Naive thymus-derived CD4-positive, alpha-beta T cell (primary cell): ENCODE measurements at regions not wholly inside any gene's neighbourhood (a gene's known extent, or its start where the extent isn't known, plus 50 kb on each side); places are given as distances from the start of the nearest gene placed in this dataset.
A peak's percentile ranks its signal among the peaks of the same experiment; 100 is the strongest.

Experiments
- ATAC-seq: fragments of 150-1000 bp; cut with Tn5 transposase; 2 replicates; pipeline ENCODE4 v1.10.0; 2021; ENCODE audit warnings: mild to moderate bottlenecking, moderate library complexity
- CTCF ChIA-PET: fragments of 350-600 bp; sonication (Branson Sonifier 250); formaldehyde crosslinking; loops from one replicate; lab custom pipeline; 2021; ENCODE audit warnings: antibody characterized with exemption; lab: Charles Lee
- POLR2A ChIA-PET: fragments of 350-600 bp; sonication (Branson Sonifier 250); formaldehyde crosslinking; loops from one replicate; lab custom pipeline; 2021; ENCODE audit warnings: antibody characterized with exemption, inconsistent platforms; lab: Charles Lee
- DNase-seq, 9 donors: peaks; one replicate each; pipeline versions ENCODE4 v3.0.0 to v3.0.0-alpha.2; 2020 to 2022; ENCODE audit warnings: mixed read lengths in 1 of 9
- H3K27ac ChIP-seq: one replicate; pipeline ENCODE4 v1.7.0; 2013; ENCODE audit warnings: mild to moderate bottlenecking, low read depth, low read length, moderate library complexity
- H3K27me3 ChIP-seq, 2 donors: one replicate each; pipeline ENCODE4 v1.7.0; 2013; ENCODE audit warnings: low read length in 2 of 2, mild to moderate bottlenecking in 2 of 2, moderate library complexity in 2 of 2; ENCODE audit not compliant: control insufficient read depth in 2 of 2, insufficient read depth in 2 of 2
- H3K36me3 ChIP-seq, 3 experiments: 1 replicate in 2 of 3; 2 replicates in 1 of 3; pipeline ENCODE4 v1.7.0; 2013; ENCODE audit warnings: low read length in 3 of 3, mild to moderate bottlenecking in 3 of 3, moderate library complexity in 1 of 3; ENCODE audit not compliant: insufficient read depth in 3 of 3, control insufficient read depth in 2 of 3
- H3K4me1 ChIP-seq, 2 donors: one replicate each; pipeline ENCODE4 v1.7.0; 2013; ENCODE audit warnings: low read length in 2 of 2, mild to moderate bottlenecking in 2 of 2, moderate library complexity in 1 of 2; ENCODE audit not compliant: control insufficient read depth in 2 of 2, insufficient read depth in 2 of 2
- H3K4me3 ChIP-seq: 2 replicates; pipeline ENCODE4 v1.7.0; 2013; ENCODE audit warnings: mild to moderate bottlenecking, low read length
- H3K9me3 ChIP-seq, 3 experiments: 1 replicate in 2 of 3; 2 replicates in 1 of 3; pipeline ENCODE4 v1.7.0; 2013; ENCODE audit warnings: low read length in 3 of 3; ENCODE audit not compliant: control insufficient read depth in 2 of 3
- H3K27ac Mint-ChIP-seq, 9 donors: one replicate each; pipeline ENCODE4 v1.8.0; 2020 to 2022; ENCODE audit warnings: mixed read lengths in 9 of 9, mild to moderate bottlenecking in 8 of 9, moderate library complexity in 5 of 9, inconsistent platforms in 2 of 9
- H3K27me3 Mint-ChIP-seq, 5 donors: one replicate each; pipeline ENCODE4 v1.8.0; 2021 to 2022; ENCODE audit warnings: mixed read lengths in 5 of 5, mild to moderate bottlenecking in 1 of 5
- H3K36me3 Mint-ChIP-seq, 5 donors: one replicate each; pipeline ENCODE4 v1.8.0; 2020 to 2022; ENCODE audit warnings: mixed read lengths in 5 of 5, mild to moderate bottlenecking in 3 of 5, inconsistent platforms in 1 of 5
- H3K4me1 Mint-ChIP-seq, 7 donors: one replicate each; pipeline ENCODE4 v1.8.0; 2020 to 2022; ENCODE audit warnings: mixed read lengths in 7 of 7, mild to moderate bottlenecking in 3 of 7, inconsistent platforms in 1 of 7
- H3K4me3 Mint-ChIP-seq, 10 donors: one replicate each; pipeline ENCODE4 v1.8.0; 2020 to 2022; ENCODE audit warnings: mild to moderate bottlenecking in 10 of 10, mixed read lengths in 10 of 10, moderate library complexity in 6 of 10, inconsistent platforms in 2 of 10
- H3K9me3 Mint-ChIP-seq, 11 donors: one replicate each; pipeline ENCODE4 v1.8.0; 2020 to 2022; ENCODE audit warnings: mixed read lengths in 11 of 11, mild to moderate bottlenecking in 4 of 11, inconsistent platforms in 1 of 11, moderate library complexity in 1 of 11
- intact Hi-C, 2 donors: fragments of 100-400 bp; cut with micrococcal nuclease; formaldehyde crosslinking; loops; one replicate each; pipeline ENCODE4 v1.15.1; 2023

- POLR2A ChIA-PET: no interaction called here
Measured at GRCh38 chr5:31137676-31138075, 55.8 kb upstream of the CDH6 start.

GRCh38 chr5:31135542-31135941 lies 57.9 kb upstream of the CDH6 start:
- intact Hi-C loops: no loop called here
- no peaks in the 10 kb centered on the region for H3K36me3 Mint-ChIP-seq
- no peak for DNase-seq

More at GRCh38 chr5:31137676-31138075, 55.8 kb upstream of the CDH6 start:
- no peak for DNase-seq
- Mint-ChIP-seq H3K27me3 (peaks cover 0 to 6% (median 3%) of the 10 kb centered on the region in 5 donors), H3K9me3 (peaks cover 0 to 6% (median 4%) of the 10 kb centered on the region in 11 donors), H3K36me3 (no peaks in the 10 kb centered on the region), H3K4me3 (no peak overlapping the region), H3K27ac (no peak overlapping the region), H3K4me1 (no peaks in the 10 kb centered on the region)
- Histone ChIP-seq H3K4me1 (no peaks in the 10 kb centered on the region), H3K4me3 (no peak overlapping the region), H3K9me3 (no peaks in the 10 kb centered on the region), H3K36me3 (no peaks in the 10 kb centered on the region), H3K27me3 (no peaks in the 10 kb centered on the region), H3K27ac (no peak overlapping the region)
- CTCF ChIA-PET: no interaction called here
- intact Hi-C loops: no loop called here
- no peak for ATAC-seq

GRCh38 chr5:31133488-31133887 lies 60.0 kb upstream of the CDH6 start:
- Histone ChIP-seq H3K27ac (no peak overlapping the region), H3K27me3 (no peaks in the 10 kb centered on the region), H3K9me3 (no peaks in the 10 kb centered on the region), H3K4me3 (no peak overlapping the region), H3K36me3 (no peaks in the 10 kb centered on the region), H3K4me1 (no peaks in the 10 kb centered on the region)
- peaks cover 0 to 13% (median 4%) of the 10 kb centered on the region in 11 donors for H3K9me3 Mint-ChIP-seq
- H3K4me1 Mint-ChIP-seq: no peaks in the 10 kb centered on the region
- no peak overlapping the region for H3K4me3 Mint-ChIP-seq
- ATAC-seq (no peak), DNase-seq (no peak)
- POLR2A ChIA-PET: no interaction called here
- CTCF ChIA-PET: no interaction called here
- H3K36me3 Mint-ChIP-seq: no peaks in the 10 kb centered on the region
- no peaks in the 10 kb centered on the region for H3K27me3 Mint-ChIP-seq
- intact Hi-C loops: no loop called here
- H3K27ac Mint-ChIP-seq: no peak overlapping the region

More at GRCh38 chr5:31135542-31135941, 57.9 kb upstream of the CDH6 start:
- ChIA-PET CTCF (no interaction called here), POLR2A (no interaction called here)
- no peak overlapping the region for H3K27ac ChIP-seq
- no peaks in the 10 kb centered on the region for H3K9me3 ChIP-seq
- Mint-ChIP-seq H3K4me1 (no peaks in the 10 kb centered on the region), H3K27ac (no peak overlapping the region), H3K4me3 (no peak overlapping the region), H3K27me3 (peaks cover 0 to 3% (median 0%) of the 10 kb centered on the region in 5 donors), H3K9me3 (peaks cover 0 to 6% (median 3%) of the 10 kb centered on the region in 11 donors)
- H3K27me3 ChIP-seq: no peaks in the 10 kb centered on the region
- no peaks in the 10 kb centered on the region for H3K36me3 ChIP-seq
- no peak overlapping the region for H3K4me3 ChIP-seq
- no peaks in the 10 kb centered on the region for H3K4me1 ChIP-seq
- no peak for ATAC-seq

GRCh38 chr5:31131381-31131891 lies 62.0 kb upstream of the CDH6 start:
- ATAC-seq (peak; percentile 44), DNase-seq (no peak)
- Mint-ChIP-seq H3K4me1 (no peaks in the 10 kb centered on the region), H3K36me3 (no peaks in the 10 kb centered on the region), H3K27me3 (no peaks in the 10 kb centered on the region), H3K4me3 (no peak overlapping the region), H3K9me3 (peaks cover 0 to 13% (median 4%) of the 10 kb centered on the region in 11 donors), H3K27ac (no peak overlapping the region)
- Histone ChIP-seq H3K27ac (no peak overlapping the region), H3K27me3 (no peaks in the 10 kb centered on the region), H3K9me3 (no peaks in the 10 kb centered on the region), H3K4me3 (no peak overlapping the region), H3K36me3 (no peaks in the 10 kb centered on the region), H3K4me1 (no peaks in the 10 kb centered on the region)
- POLR2A ChIA-PET: no interaction called here
- intact Hi-C loops: no loop called here
- CTCF ChIA-PET: no interaction called here

- Histone ChIP-seq H3K4me1 (no peaks in the 10 kb centered on the region), H3K4me3 (no peak overlapping the region), H3K27me3 (no peaks in the 10 kb centered on the region), H3K27ac (no peak overlapping the region), H3K9me3 (no peaks in the 10 kb centered on the region), H3K36me3 (no peaks in the 10 kb centered on the region)
- CTCF ChIA-PET: no interaction called here
- intact Hi-C loops: no loop called here
- Mint-ChIP-seq H3K4me1 (no peaks in the 10 kb centered on the region), H3K36me3 (no peaks in the 10 kb centered on the region), H3K4me3 (no peak overlapping the region), H3K27ac (no peak overlapping the region), H3K27me3 (no peaks in the 10 kb centered on the region), H3K9me3 (peaks cover 0 to 13% (median 4%) of the 10 kb centered on the region in 11 donors)
- POLR2A ChIA-PET: no interaction called here
- ATAC-seq: no peak
- no peak for DNase-seq
Measured at GRCh38 chr5:31130676-31131075, 62.8 kb upstream of the CDH6 start.

- no peak for DNase-seq
- Mint-ChIP-seq H3K27me3 (no peaks in the 10 kb centered on the region), H3K27ac (no peak overlapping the region), H3K9me3 (peaks cover 2 to 16% (median 4%) of the 10 kb centered on the region in 11 donors), H3K4me3 (no peak overlapping the region), H3K36me3 (no peaks in the 10 kb centered on the region), H3K4me1 (no peaks in the 10 kb centered on the region)
- intact Hi-C loops: no loop called here
- ChIA-PET POLR2A (no interaction called here), CTCF (no interaction called here)
- Histone ChIP-seq H3K27ac (no peak overlapping the region), H3K36me3 (no peaks in the 10 kb centered on the region), H3K4me3 (no peak overlapping the region), H3K4me1 (no peaks in the 10 kb centered on the region), H3K9me3 (no peaks in the 10 kb centered on the region), H3K27me3 (no peaks in the 10 kb centered on the region)
- ATAC-seq: no peak
Measured at GRCh38 chr5:31124651-31125305, 68.7 kb upstream of the CDH6 start.

GRCh38 chr5:31124026-31124425 lies 69.5 kb upstream of the CDH6 start:
- Mint-ChIP-seq H3K9me3 (peaks cover 0 to 14% (median 4%) of the 10 kb centered on the region in 11 donors), H3K27ac (no peak overlapping the region), H3K27me3 (no peaks in the 10 kb centered on the region), H3K36me3 (no peaks in the 10 kb centered on the region), H3K4me1 (no peaks in the 10 kb centered on the region), H3K4me3 (no peak overlapping the region)
- intact Hi-C loops: no loop called here
- ATAC-seq: no peak
- no peak overlapping the region for H3K27ac ChIP-seq
- CTCF ChIA-PET: no interaction called here
- POLR2A ChIA-PET: no interaction called here
- no peaks in the 10 kb centered on the region for H3K27me3 ChIP-seq
- no peak overlapping the region for H3K4me3 ChIP-seq
- H3K36me3 ChIP-seq: no peaks in the 10 kb centered on the region
- H3K9me3 ChIP-seq: no peaks in the 10 kb centered on the region
- no peaks in the 10 kb centered on the region for H3K4me1 ChIP-seq
- no peak for DNase-seq
